Heart left ventricle (tissue), 13 donors: ENCODE measurements at regions not wholly inside any gene's neighbourhood (a gene's known extent, or its start where the extent isn't known, plus 50 kb on each side); places are given as distances from the start of the nearest gene placed in this dataset.

Experiments
- POLR2A ChIP-seq, 2 donors: fragments of 450-650 bp; IDR thresholded peaks; one replicate each; pipeline ENCODE4 v1.6.1; 2017; ENCODE audit warnings: antibody characterized with exemption in 2 of 2, mild to moderate bottlenecking in 2 of 2, moderate library complexity in 2 of 2
- TF ChIP-seq, protein P1 (sequence below), 12 donors: fragments of 200-600 bp; sonication (generic) in 4 of 12; IDR thresholded peaks; one replicate each; pipeline versions ENCODE4 v1.5.0 to v1.8.0; 2018 to 2022; ENCODE audit warnings: antibody characterized with exemption in 12 of 12, mild to moderate bottlenecking in 5 of 12
- donor health status: ischemic (EF 13 %, LVEDD 7.1; RV severe dilation, severe dysfunction).
- donor health status: DM: no; HTN: yes; CAD: no.
- donor health status: DM: no; HTN: no; CAD: no.
- donor health status: ischemic (EF 25% LVEDD 6.9; RV normal size, moderate dysfunction).
- donor health status: ischemic (EF 25% LVEDD 5.7; RV mildly dilated, moderate dysfunction).
- donor health status: ischemic (EF 35%, LVEDD 5.7; RV mildly dilated, moderate dysfunction).
- donor health status: nonischemic (EF 11% LVEDD 7.7; RV severe dilation, severe dysfunction).
- donor health status: DM: yes; HTN: yes; CAD: no.
- donor health status: PGD.
- donor health status: ischemic (EF 29% LVEDD 5.4; RV normal size, mild dysfunction).
- donor health status: nonischemic (EF 23%, LVEDD 6.1; RV moderate dilation, normal function).

DNA sequence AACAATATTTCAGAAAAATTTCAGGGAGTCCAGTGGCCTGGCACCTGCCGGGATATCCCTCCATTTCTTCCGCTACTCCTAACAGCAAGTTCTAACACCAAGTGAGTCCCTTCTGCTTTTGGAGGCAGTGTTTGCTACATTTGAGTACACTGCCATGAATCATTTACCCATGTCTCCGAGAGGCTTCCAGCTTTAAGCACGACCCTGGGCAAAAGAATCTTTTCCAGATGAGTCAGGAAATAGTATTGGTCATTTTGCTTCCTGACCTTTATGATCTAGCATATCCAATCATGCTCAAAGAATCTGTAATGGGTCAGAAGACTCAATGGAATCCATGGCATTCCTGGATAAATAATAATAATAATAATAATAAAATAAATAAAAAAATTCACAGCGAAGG is 60.7 kb upstream of the FMN2 start:
- TF ChIP-seq, protein P1, sequence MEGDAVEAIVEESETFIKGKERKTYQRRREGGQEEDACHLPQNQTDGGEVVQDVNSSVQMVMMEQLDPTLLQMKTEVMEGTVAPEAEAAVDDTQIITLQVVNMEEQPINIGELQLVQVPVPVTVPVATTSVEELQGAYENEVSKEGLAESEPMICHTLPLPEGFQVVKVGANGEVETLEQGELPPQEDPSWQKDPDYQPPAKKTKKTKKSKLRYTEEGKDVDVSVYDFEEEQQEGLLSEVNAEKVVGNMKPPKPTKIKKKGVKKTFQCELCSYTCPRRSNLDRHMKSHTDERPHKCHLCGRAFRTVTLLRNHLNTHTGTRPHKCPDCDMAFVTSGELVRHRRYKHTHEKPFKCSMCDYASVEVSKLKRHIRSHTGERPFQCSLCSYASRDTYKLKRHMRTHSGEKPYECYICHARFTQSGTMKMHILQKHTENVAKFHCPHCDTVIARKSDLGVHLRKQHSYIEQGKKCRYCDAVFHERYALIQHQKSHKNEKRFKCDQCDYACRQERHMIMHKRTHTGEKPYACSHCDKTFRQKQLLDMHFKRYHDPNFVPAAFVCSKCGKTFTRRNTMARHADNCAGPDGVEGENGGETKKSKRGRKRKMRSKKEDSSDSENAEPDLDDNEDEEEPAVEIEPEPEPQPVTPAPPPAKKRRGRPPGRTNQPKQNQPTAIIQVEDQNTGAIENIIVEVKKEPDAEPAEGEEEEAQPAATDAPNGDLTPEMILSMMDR (IDR thresholded peaks at IDR 0.05): no peak
- no peak for TF ChIP-seq POLR2A (IDR thresholded peaks at IDR 0.05)
